ENCODE measurements at regions not wholly inside any gene's neighbourhood (a gene's known extent, or its start where the extent isn't known, plus 50 kb on each side); places are given as distances from the start of the nearest gene placed in this dataset.

- TF ChIP-seq CTCF (conservative IDR thresholded peaks at IDR 0.05) (no peak), EZH2 (IDR thresholded peaks at IDR 0.05; ENCODE audit: low read depth) (no peak)
Observed at GRCh38 chr12:118641249-118641648, 264.9 kb downstream of the SUDS3 start.

All from PC-9 (cell line).